ENCODE measurements at regions not wholly inside any gene's neighbourhood (a gene's known extent, or its start where the extent isn't known, plus 50 kb on each side); places are given as distances from the start of the nearest gene placed in this dataset.

GRCh38 chr5:58315794-58316193 is 144.1 kb downstream of the PLK2 start:
- H3K27ac Mint-ChIP-seq = no peak overlapping the region
- no peak overlapping the region for H3K27ac ChIP-seq (ENCODE audit: low read length in 2 of 2)
- POLR2A ChIA-PET = no interaction called here
- no peak overlapping the region for H3K4me2 ChIP-seq (replicated peaks; ENCODE audit: low read depth, low read length, poor library complexity, severe bottlenecking)
- ATAC-seq (ENCODE audit: low read depth) = no peak
- CTCF ChIA-PET = no interaction called here
- no peaks in the 10 kb centered on the region for H3K36me3 ChIP-seq (replicated peaks in 1 of 2; ENCODE audit: control extremely low read depth in 1 of 2, control insufficient read depth in 1 of 2, extremely low read depth in 1 of 2, insufficient read depth in 2 of 2, low read length in 1 of 2)
- no peak overlapping the region for H3K4me3 ChIP-seq (ENCODE audit: control extremely low read depth in 1 of 5, extremely low read depth in 1 of 5, insufficient read depth in 1 of 5, low read depth in 2 of 5, low read length in 4 of 5)
- H3K79me2 ChIP-seq (ENCODE audit: control insufficient read depth, insufficient read depth, low read length) = no peaks in the 10 kb centered on the region
- no peak for DNase-seq
- no peak overlapping the region for H2AFZ ChIP-seq (ENCODE audit: insufficient read depth, low read depth, low read length, poor library complexity, severe bottlenecking)
- H3K4me3 Mint-ChIP-seq = no peak overlapping the region
- no peaks in the 10 kb centered on the region for H3K4me1 Mint-ChIP-seq
- no peaks in the 10 kb centered on the region for H3K4me1 ChIP-seq (ENCODE audit: control insufficient read depth in 2 of 2, insufficient read depth in 2 of 2, low read length in 2 of 2)
- TF ChIP-seq EZH2 (IDR thresholded peaks at IDR 0.05; ENCODE audit: borderline replicate concordance, insufficient read depth, low read depth, low read length, poor library complexity, severe bottlenecking) = no peak
- TF ChIP-seq, protein P1, sequence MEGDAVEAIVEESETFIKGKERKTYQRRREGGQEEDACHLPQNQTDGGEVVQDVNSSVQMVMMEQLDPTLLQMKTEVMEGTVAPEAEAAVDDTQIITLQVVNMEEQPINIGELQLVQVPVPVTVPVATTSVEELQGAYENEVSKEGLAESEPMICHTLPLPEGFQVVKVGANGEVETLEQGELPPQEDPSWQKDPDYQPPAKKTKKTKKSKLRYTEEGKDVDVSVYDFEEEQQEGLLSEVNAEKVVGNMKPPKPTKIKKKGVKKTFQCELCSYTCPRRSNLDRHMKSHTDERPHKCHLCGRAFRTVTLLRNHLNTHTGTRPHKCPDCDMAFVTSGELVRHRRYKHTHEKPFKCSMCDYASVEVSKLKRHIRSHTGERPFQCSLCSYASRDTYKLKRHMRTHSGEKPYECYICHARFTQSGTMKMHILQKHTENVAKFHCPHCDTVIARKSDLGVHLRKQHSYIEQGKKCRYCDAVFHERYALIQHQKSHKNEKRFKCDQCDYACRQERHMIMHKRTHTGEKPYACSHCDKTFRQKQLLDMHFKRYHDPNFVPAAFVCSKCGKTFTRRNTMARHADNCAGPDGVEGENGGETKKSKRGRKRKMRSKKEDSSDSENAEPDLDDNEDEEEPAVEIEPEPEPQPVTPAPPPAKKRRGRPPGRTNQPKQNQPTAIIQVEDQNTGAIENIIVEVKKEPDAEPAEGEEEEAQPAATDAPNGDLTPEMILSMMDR (IDR thresholded peaks at IDR 0.05) = no peak
- H3K27me3 Mint-ChIP-seq = peaks cover 13% of the 10 kb centered on the region
- no peaks in the 10 kb centered on the region for H3K9me3 Mint-ChIP-seq (ENCODE audit: insufficient read depth)
- H4K20me1 ChIP-seq (ENCODE audit: control insufficient read depth, insufficient read depth, low read length, poor library complexity, severe bottlenecking) = no peaks in the 10 kb centered on the region
- no peaks in the 10 kb centered on the region for H3K9me3 ChIP-seq (ENCODE audit: control extremely low read depth in 1 of 3, control insufficient read depth in 2 of 3, insufficient read depth in 1 of 3, low read length in 2 of 3)
- intact Hi-C loops (cut with micrococcal nuclease) = no loop called here
- WGBS (ENCODE audit: insufficient coverage) = no CpG with 5 or more reads among the region's 1 CpG
- no peaks in the 10 kb centered on the region for H3K27me3 ChIP-seq (replicated peaks in 1 of 4; ENCODE audit: control extremely low read depth in 1 of 4, control insufficient read depth in 3 of 4, insufficient read depth in 4 of 4, low read length in 3 of 4)
- no peak overlapping the region for H3K9ac ChIP-seq (ENCODE audit: low read length)

DNA sequence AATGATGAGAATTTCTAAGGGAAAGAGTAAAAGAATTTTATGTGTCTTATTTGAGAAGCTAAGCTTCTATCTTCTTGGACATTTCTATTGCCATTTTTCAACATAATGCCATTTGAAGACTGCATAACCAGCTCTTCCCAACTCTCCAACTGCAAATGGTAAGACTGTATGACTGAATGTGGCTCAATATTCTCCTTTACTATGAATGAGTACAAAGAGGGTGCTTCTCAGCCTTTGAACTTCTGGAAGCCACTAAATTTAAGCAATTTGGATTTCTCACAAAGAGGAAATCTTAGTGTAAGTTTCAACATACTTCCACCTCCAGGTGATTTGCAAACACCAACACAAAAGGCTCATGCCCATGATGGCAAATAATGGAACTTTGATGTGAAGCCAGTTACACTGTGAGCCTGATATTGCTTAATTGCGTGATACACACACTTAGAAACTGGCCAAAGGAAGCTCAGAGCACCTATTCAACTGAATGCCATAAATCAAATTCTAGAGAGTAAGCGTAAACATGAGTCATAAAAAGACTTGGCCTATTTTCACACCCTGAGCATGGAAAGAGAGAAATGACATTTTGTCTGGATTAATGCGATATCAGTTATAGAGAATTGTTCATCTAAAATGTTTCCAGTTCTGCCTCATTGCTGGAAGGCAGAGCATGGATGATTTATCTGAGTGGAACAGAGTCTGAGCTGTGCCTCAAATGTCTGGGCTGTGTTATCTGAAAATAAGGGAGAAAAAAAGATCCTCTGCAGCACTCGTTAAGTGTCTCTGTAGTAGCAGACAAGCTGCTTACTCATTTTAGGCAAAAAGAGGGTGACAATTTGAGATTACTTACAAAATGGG is 145.3 kb downstream of the PLK2 start:
- Histone ChIP-seq H3K36me3 (replicated peaks in 1 of 2; ENCODE audit: control extremely low read depth in 1 of 2, control insufficient read depth in 1 of 2, extremely low read depth in 1 of 2, insufficient read depth in 2 of 2, low read length in 1 of 2) (no peaks in the 10 kb centered on the region), H3K4me2 (replicated peaks; ENCODE audit: low read depth, low read length, poor library complexity, severe bottlenecking) (no peak overlapping the region), H4K20me1 (ENCODE audit: control insufficient read depth, insufficient read depth, low read length, poor library complexity, severe bottlenecking) (no peaks in the 10 kb centered on the region), H3K9me3 (ENCODE audit: control extremely low read depth in 1 of 3, control insufficient read depth in 2 of 3, insufficient read depth in 1 of 3, low read length in 2 of 3) (no peaks in the 10 kb centered on the region), H3K27ac (ENCODE audit: low read length in 2 of 2) (no peak overlapping the region), H3K4me1 (ENCODE audit: control insufficient read depth in 2 of 2, insufficient read depth in 2 of 2, low read length in 2 of 2) (no peaks in the 10 kb centered on the region), H3K79me2 (ENCODE audit: control insufficient read depth, insufficient read depth, low read length) (no peaks in the 10 kb centered on the region), H3K9ac (ENCODE audit: low read length) (no peak overlapping the region), H3K4me3 (ENCODE audit: control extremely low read depth in 1 of 5, extremely low read depth in 1 of 5, insufficient read depth in 1 of 5, low read depth in 2 of 5, low read length in 4 of 5) (no peak overlapping the region), H2AFZ (ENCODE audit: insufficient read depth, low read depth, low read length, poor library complexity, severe bottlenecking) (no peak overlapping the region), H3K27me3 (replicated peaks in 1 of 4; ENCODE audit: control extremely low read depth in 1 of 4, control insufficient read depth in 3 of 4, insufficient read depth in 4 of 4, low read length in 3 of 4) (peaks cover 0 to 2% (median 0%) of the 10 kb centered on the region in 4 experiments)
- no peak for TF ChIP-seq EZH2 (IDR thresholded peaks at IDR 0.05; ENCODE audit: borderline replicate concordance, insufficient read depth, low read depth, low read length, poor library complexity, severe bottlenecking)
- TF ChIP-seq, protein P1 (IDR thresholded peaks at IDR 0.05) = no peak
- no peak for ATAC-seq (ENCODE audit: low read depth)
- no peak overlapping the region for H3K27ac Mint-ChIP-seq
- WGBS (ENCODE audit: insufficient coverage) = 94% methylated on average over 2 of the region's 4 CpGs
- no peak for DNase-seq
- intact Hi-C loops (cut with micrococcal nuclease) = no loop called here
- ChIA-PET POLR2A (no interaction called here), CTCF (interaction anchor here (1.1 kb wide), 1 partner anchor 9 kb away, joined by 3 read pairs; no protein-coding TSS in a partner anchor)
- peaks cover 11% of the 10 kb centered on the region for H3K27me3 Mint-ChIP-seq
- H3K4me1 Mint-ChIP-seq = no peaks in the 10 kb centered on the region
- no peaks in the 10 kb centered on the region for H3K9me3 Mint-ChIP-seq (ENCODE audit: insufficient read depth)
- no peak overlapping the region for H3K4me3 Mint-ChIP-seq
